ENCODE measurements at regions not wholly inside any gene's neighbourhood (a gene's known extent, or its start where the extent isn't known, plus 50 kb on each side); places are given as distances from the start of the nearest gene placed in this dataset.

GRCh38 chr18:45207328-45207727, 407.9 kb upstream of the SLC14A2 start:
- TF ChIP-seq POLR2AphosphoS5 (IDR thresholded peaks at IDR 0.05; ENCODE audit: low read depth) (no peak), CTCF (conservative IDR thresholded peaks at IDR 0.05; ENCODE audit: low read depth in 2 of 2) (no peak), EZH2 (IDR thresholded peaks at IDR 0.05; ENCODE audit: low read depth, unreplicated experiment) (no peak), JUNB (IDR thresholded peaks at IDR 0.05; ENCODE audit: unreplicated experiment) (no peak), CREB1 (CRISPR knock-in tag; IDR thresholded peaks at IDR 0.05; ENCODE audit: low read depth) (no peak), EZH2phosphoT487 (IDR thresholded peaks at IDR 0.05; ENCODE audit: unreplicated experiment) (no peak), REST (IDR thresholded peaks at IDR 0.05; ENCODE audit: unreplicated experiment) (no peak), STAT1 (IDR thresholded peaks at IDR 0.05; ENCODE audit: unreplicated experiment) (no peak), NANOG (IDR thresholded peaks at IDR 0.05; ENCODE audit: borderline replicate concordance) (no peak)
